Liver (tissue), 7 donors: ENCODE measurements at regions not wholly inside any gene's neighbourhood (a gene's known extent, or its start where the extent isn't known, plus 50 kb on each side); places are given as distances from the start of the nearest gene placed in this dataset.

Experiments used
- DNase-seq: peaks from one replicate; pipeline ENCODE4 v3.0.0-alpha.2; 2017; ENCODE audit warnings: low spot score
- H3K27ac ChIP-seq, 2 donors: one replicate each; pipeline ENCODE4 v1.7.0; 2013; ENCODE audit warnings: inconsistent platforms in 2 of 2, low read length in 2 of 2, control low read depth in 1 of 2, low read depth in 1 of 2, mild to moderate bottlenecking in 1 of 2
- H3K27me3 ChIP-seq, 4 donors: one replicate each; pipeline versions ENCODE4 v1.6.1 to v1.7.0; 2013; ENCODE audit warnings: low read length in 3 of 4, inconsistent platforms in 1 of 4, mild to moderate bottlenecking in 1 of 4, moderate library complexity in 1 of 4; ENCODE audit not compliant: control insufficient read depth in 4 of 4, insufficient read depth in 4 of 4
- H3K36me3 ChIP-seq, 4 donors: one replicate each; pipeline versions ENCODE4 v1.6.1 to v1.7.0; 2013; ENCODE audit warnings: low read length in 3 of 4, mild to moderate bottlenecking in 3 of 4, low read depth in 1 of 4, moderate library complexity in 1 of 4; ENCODE audit not compliant: control insufficient read depth in 4 of 4, insufficient read depth in 3 of 4
- H3K4me1 ChIP-seq, 4 donors: one replicate each; pipeline versions ENCODE4 v1.6.1 to v1.7.0; 2013; ENCODE audit warnings: low read length in 3 of 4, mild to moderate bottlenecking in 3 of 4, moderate library complexity in 1 of 4; ENCODE audit not compliant: control insufficient read depth in 4 of 4, insufficient read depth in 4 of 4
- H3K4me3 ChIP-seq, 3 donors: one replicate each; pipeline versions ENCODE4 v1.6.1 to v1.7.0; 2013; ENCODE audit warnings: low read length in 3 of 3, control low read depth in 1 of 3, low read depth in 1 of 3, mild to moderate bottlenecking in 1 of 3
- H3K9ac ChIP-seq, 2 donors: one replicate each; pipeline ENCODE4 v1.7.0; 2013; ENCODE audit warnings: low read length in 2 of 2, mild to moderate bottlenecking in 2 of 2, moderate library complexity in 2 of 2, control low read depth in 1 of 2, low read depth in 1 of 2
- H3K9me3 ChIP-seq, 4 donors: one replicate each; pipeline versions ENCODE4 v1.6.1 to v1.7.0; 2013; ENCODE audit warnings: low read length in 3 of 4; ENCODE audit not compliant: control insufficient read depth in 4 of 4
- ATF3 ChIP-seq: IDR thresholded peaks from 2 replicates; pipeline ENCODE4 v1.6.1; 2016; ENCODE audit warnings: antibody characterized with exemption
- FOXA1 ChIP-seq: IDR thresholded peaks from 2 replicates; pipeline ENCODE4 v1.6.1; 2016; ENCODE audit warnings: antibody characterized with exemption
- FOXA2 ChIP-seq: IDR thresholded peaks from 2 replicates; pipeline ENCODE4 v1.6.1; 2016; ENCODE audit warnings: antibody characterized with exemption
- GABPA ChIP-seq, 2 donors: IDR thresholded peaks in 1 of 2; conservative IDR thresholded peaks in 1 of 2; 2 replicates each; pipeline ENCODE4 v1.6.1; 2016; ENCODE audit warnings: antibody characterized with exemption in 2 of 2, mild to moderate bottlenecking in 1 of 2, moderate library complexity in 1 of 2
- HNF4A ChIP-seq, 2 donors: conservative IDR thresholded peaks; 2 replicates each; pipeline ENCODE4 v1.6.1; 2016; ENCODE audit warnings: antibody characterized with exemption in 2 of 2, mild to moderate bottlenecking in 2 of 2
- HNF4G ChIP-seq: IDR thresholded peaks from 2 replicates; pipeline ENCODE4 v1.6.1; 2016; ENCODE audit warnings: antibody characterized with exemption
- JUND ChIP-seq, 2 donors: IDR thresholded peaks; 2 replicates each; pipeline ENCODE4 v1.6.1; 2016; ENCODE audit warnings: antibody characterized with exemption in 2 of 2
- MAX ChIP-seq: IDR thresholded peaks from 2 replicates; pipeline ENCODE4 v1.6.1; 2016; ENCODE audit warnings: antibody characterized with exemption
- NR2F2 ChIP-seq: IDR thresholded peaks from 2 replicates; pipeline ENCODE4 v1.6.1; 2016; ENCODE audit warnings: antibody characterized with exemption
- REST ChIP-seq: IDR thresholded peaks from 2 replicates; pipeline ENCODE4 v1.6.1; 2016; ENCODE audit warnings: antibody characterized with exemption, mild to moderate bottlenecking
- RXRA ChIP-seq, 2 donors: IDR thresholded peaks; 2 replicates each; pipeline ENCODE4 v1.6.1; 2017 to 2018; ENCODE audit warnings: antibody characterized with exemption in 2 of 2, mild to moderate bottlenecking in 1 of 2
- SP1 ChIP-seq: IDR thresholded peaks from 2 replicates; pipeline ENCODE4 v1.6.1; 2018; ENCODE audit warnings: antibody characterized with exemption, mild to moderate bottlenecking
- TAF1 ChIP-seq: conservative IDR thresholded peaks from 2 replicates; pipeline ENCODE4 v1.6.1; 2016; ENCODE audit warnings: antibody characterized with exemption, mild to moderate bottlenecking
- YY1 ChIP-seq: IDR thresholded peaks from 2 replicates; pipeline ENCODE4 v1.6.1; 2016; ENCODE audit warnings: antibody characterized with exemption, mild to moderate bottlenecking
- ZBTB33 ChIP-seq: IDR thresholded peaks from 2 replicates; pipeline ENCODE4 v1.6.1; 2016; ENCODE audit warnings: antibody characterized with exemption
- WGBS: extraction: QIAGEN DNeasy Blood & Tissue Kit; methylation state at CpG from one replicate; pipeline ENCODE4 v1.1.7; 2013; 5-methylcytosine and 5-hydroxymethylcytosine counted together
- donor health status: healthy.
- donor health status: healthy.
- donor health status: healthy.
- donor health status: healthy.

GRCh38 chr9:26357803-26358344 is 534.7 kb downstream of the CAAP1 start:
- WGBS = 57% methylated on average over 3 of the region's 3 CpGs
- no peak overlapping the region for H3K9ac ChIP-seq
- no peak for DNase-seq

GRCh38 chr9:26356491-26356890 is 536.1 kb downstream of the CAAP1 start:
- Histone ChIP-seq H3K27me3 (no peaks in the 10 kb centered on the region), H3K9me3 (no peaks in the 10 kb centered on the region), H3K36me3 (no peaks in the 10 kb centered on the region), H3K4me1 (no peaks in the 10 kb centered on the region), H3K27ac (no peak overlapping the region), H3K9ac (no peak overlapping the region), H3K4me3 (no peak overlapping the region)
- DNase-seq = no peak
- WGBS = 35% methylated on average over 2 of the region's 2 CpGs
- TF ChIP-seq HNF4G (no peak), JUND (IDR thresholded peaks at IDR 0.05) (no peak), RXRA (IDR thresholded peaks at IDR 0.05) (no peak)

More at GRCh38 chr9:26357803-26358344, 534.7 kb downstream of the CAAP1 start:
- H3K9me3 ChIP-seq = no peaks in the 10 kb centered on the region
- H3K36me3 ChIP-seq = no peaks in the 10 kb centered on the region
- H3K4me3 ChIP-seq = no peak overlapping the region
- H3K27ac ChIP-seq = no peak overlapping the region
- TF ChIP-seq SP1 = no peak
- TF ChIP-seq ZBTB33 = no peak
- TF ChIP-seq TAF1 = no peak
- no peak for TF ChIP-seq HNF4A (conservative IDR thresholded peaks at IDR 0.05)
- TF ChIP-seq ATF3 = no peak
- TF ChIP-seq REST = no peak
- no peak for TF ChIP-seq MAX
- no peak for TF ChIP-seq YY1
- no peak for TF ChIP-seq FOXA1
- H3K27me3 ChIP-seq = no peaks in the 10 kb centered on the region
- H3K4me1 ChIP-seq = no peaks in the 10 kb centered on the region

GRCh38 chr9:26346942-26347477 is 545.6 kb downstream of the CAAP1 start:
- WGBS = 66% methylated on average over 8 of the region's 8 CpGs
- Histone ChIP-seq H3K9me3 (peaks cover 0 to 3% (median 0%) of the 10 kb centered on the region in 4 donors), H3K9ac (no peak overlapping the region), H3K36me3 (no peaks in the 10 kb centered on the region), H3K4me3 (no peak overlapping the region), H3K4me1 (no peaks in the 10 kb centered on the region), H3K27ac (no peak overlapping the region), H3K27me3 (no peaks in the 10 kb centered on the region)
- DNase-seq = no peak
- TF ChIP-seq REST = no peak
- TF ChIP-seq MAX = no peak
- no peak for TF ChIP-seq YY1
- no peak for TF ChIP-seq HNF4G
- no peak for TF ChIP-seq GABPA (IDR thresholded peaks at IDR 0.05 in 1 of 2, conservative IDR thresholded peaks at IDR 0.05 in 1 of 2)
- TF ChIP-seq ZBTB33 = no peak
- no peak for TF ChIP-seq SP1
- no peak for TF ChIP-seq NR2F2
- no peak for TF ChIP-seq FOXA2
- TF ChIP-seq JUND (IDR thresholded peaks at IDR 0.05) = no peak
